ENCODE measurements at regions not wholly inside any gene's neighbourhood (a gene's known extent, or its start where the extent isn't known, plus 50 kb on each side); places are given as distances from the start of the nearest gene placed in this dataset.
"Not testable (repeated sequence)": the region's sequence is repeated elsewhere in the genome, so short reads cannot be mapped to it uniquely, and the experiment has no call there.

DNA sequence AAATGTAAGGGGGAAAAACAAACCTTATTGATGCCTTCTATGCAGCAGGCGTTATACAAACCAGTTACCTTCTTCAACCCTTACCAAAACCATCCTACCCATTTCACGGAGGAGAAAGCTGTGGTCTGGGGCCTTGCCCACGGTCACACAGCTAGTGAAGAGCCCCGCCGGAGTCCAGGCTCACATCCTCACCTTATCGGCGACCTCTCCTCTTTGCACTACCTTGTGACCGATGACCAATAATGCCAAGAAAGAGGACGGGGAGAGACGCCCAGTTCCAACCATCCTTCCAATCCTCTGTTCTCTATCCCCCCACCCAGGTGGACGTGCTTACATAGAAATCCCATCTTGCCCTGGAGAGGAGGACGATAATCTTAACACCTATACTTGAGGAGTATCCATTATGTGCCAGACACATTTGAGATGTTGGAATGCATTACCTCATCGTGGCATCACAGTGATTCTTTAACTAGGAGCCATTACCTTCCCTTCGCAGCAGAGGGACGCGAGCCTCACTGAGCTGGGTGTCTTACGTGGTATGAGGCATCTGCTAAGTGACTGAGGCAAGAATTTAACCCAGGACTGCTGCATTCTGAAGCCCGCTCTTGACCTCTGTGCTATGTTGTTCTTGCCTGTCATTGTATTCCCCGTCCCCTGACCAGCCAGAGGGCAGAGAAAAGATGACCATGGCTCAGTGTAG is 253.7 kb upstream of the B3GAT1 start:
- no peak for DNase-seq (ENCODE audit: low spot score)

DNA sequence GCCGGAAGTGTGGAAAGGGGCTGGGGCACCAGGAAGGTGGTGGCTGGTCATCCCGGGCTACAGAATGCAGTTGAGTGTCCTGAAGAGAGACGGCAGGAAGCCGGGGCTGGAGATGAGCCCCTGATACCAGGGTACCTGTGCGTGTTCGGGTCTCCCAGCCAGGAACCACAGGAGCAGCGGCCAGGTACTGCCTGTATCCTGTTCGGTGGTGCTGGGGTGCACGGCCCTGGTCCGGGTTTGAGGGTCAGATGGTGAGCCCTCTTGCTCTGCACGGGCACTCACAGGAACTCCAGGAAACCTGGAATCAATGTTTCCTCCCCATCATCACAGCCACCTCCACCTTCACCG is 253.1 kb upstream of the B3GAT1 start:
- DNase-seq (ENCODE audit: low spot score): no peak

DNA sequence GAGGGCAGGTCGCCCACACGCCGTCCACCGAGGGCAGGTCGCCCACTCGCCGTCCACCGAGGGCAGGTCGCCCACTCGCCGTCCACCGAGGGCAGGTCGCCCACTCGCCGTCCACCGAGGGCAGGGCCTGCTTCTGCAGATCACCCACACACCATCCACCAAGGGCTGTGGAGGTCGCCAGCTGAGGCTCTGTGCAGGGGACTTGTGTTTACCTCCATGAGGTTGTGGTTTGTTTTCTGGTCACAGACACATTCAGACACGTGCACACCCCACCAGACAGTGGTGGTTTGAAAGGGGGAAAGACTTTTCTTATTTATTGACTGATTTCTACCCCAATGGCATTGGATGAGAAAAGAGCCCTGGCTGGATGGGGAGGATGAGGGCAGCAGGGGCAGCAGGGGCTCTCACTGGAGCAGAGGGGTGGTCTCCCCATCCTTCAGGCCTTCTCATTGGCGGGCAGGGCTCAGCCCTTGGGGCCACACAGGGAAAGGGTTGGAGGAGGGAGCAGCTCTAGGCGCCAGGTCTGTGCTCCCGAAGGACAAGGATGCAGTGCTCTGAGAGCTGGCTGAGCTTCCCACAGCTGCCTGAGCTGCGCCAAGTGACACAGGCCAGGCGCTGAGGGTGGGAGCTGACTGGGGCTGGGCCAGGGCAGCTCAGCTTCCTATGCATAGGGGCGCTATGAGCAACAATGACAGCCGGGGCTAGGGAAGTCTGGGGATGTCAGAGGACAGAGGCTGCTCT is 252.6 kb upstream of the B3GAT1 start:
- no peak for DNase-seq (ENCODE audit: low spot score)

DNA sequence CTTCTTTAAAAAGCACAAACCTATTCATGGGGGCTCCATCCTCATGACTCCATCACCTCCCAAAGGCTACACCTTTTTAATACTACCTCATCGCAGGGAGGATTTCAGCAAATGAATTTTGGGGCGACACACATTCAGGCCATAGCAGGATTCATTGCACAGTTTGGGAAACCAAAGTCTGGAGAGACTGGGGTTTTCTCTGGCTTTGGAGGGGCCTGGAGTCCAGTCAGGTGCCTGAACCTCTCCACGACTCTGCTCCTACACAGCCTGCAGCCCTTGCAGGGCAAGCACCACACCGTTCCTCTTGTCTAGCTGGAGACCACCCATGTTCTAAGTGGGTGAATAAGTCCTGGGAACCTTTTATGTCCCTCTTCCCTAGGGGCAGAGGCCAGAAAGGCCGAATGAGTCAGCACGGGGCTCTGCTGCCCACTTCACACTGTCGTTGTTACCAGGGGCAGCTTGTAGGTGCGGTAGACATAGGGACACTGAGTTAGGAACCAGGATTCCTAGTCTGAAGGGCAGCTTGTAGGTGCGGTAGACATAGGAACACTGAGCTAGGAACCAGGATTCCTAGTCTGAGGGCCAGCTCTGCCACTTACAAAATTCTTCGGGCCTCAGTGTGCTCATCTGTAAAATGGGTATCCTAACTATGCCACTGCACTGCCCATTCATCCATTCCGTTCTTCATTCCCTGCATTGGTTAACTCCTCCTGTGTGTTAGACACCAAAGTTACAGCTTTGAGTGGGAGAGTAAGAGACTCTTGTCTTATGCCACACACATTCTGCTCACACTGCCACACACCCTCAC is 251.7 kb upstream of the B3GAT1 start:
- no peak for DNase-seq (ENCODE audit: low spot score)

DNA sequence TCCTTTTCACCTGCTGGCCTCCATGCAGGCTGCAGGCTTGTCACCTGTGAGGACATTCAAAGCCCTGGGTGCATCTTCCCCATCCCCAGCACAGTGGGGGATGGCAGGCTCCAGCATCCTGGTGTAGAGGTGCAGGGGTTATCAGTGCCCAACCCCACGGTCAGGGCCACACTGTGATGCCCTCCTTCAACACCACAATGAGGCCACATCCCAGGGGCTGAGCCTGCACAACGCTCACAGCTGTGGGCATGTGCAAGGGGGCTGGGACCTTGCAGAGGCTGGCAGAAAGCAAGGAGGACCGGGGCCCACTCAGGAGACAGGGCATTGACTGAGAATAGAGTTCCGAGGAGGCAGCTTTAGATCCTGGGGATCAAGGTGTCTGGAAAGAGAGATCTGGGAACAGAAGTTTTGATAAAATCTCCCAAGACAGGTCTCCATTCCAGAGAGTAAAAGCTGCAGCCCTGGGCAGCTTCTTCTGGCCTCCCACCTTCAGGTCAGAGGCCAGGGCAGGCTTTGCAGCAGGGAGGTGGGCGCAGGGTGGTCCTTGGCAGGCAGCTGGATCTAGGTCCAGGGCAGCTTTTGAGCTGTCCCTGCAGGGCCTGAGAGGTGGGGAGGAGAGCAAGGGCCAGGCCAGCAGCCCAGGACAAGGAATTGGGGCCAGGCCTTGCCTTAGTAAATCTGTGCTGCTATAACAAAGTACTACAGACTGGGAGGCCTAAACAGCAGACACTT is 250.8 kb upstream of the B3GAT1 start:
- no peak for DNase-seq (ENCODE audit: low spot score)

DNA sequence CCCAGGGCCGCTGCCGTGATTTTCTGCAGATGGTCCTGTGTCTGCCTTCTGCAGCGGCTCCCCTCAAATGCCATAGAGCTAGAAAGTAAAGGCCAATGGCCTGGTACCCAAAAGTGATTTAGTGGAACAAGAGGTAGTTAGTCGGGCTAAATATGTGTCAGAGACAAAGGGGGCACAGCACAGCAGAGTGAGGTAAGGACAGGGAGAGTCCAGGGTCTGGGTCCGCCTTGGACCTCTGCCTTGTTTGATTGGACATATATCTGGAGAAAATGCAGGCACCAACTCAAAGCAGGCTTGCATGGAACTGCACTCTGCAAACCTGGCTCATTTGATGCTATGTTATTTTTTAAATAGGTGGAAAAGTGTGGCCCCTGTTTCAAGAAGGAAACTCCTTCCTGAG is 249.6 kb upstream of the B3GAT1 start:
- no peak for DNase-seq (ENCODE audit: low spot score)

DNA sequence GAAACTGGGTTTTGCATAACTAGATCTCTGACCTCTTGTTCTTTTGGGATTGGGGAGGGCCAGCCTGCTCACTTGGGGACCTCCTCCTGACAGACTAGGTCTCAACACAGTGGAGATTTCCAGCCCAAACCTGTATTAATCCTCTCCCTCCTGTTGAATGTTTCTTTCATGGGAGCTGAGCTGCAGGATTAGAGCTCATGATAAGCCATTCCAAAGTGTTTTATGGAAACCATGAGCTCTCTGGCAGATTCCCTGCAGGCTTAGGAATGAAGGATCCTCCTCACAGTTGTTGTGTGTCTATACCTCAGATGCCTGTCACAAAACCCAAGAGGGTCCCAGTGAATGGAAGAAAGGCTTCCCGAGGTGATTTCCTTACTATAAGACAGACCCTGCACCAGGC is 248.4 kb upstream of the B3GAT1 start:
- no peak for DNase-seq (ENCODE audit: low spot score)

DNA sequence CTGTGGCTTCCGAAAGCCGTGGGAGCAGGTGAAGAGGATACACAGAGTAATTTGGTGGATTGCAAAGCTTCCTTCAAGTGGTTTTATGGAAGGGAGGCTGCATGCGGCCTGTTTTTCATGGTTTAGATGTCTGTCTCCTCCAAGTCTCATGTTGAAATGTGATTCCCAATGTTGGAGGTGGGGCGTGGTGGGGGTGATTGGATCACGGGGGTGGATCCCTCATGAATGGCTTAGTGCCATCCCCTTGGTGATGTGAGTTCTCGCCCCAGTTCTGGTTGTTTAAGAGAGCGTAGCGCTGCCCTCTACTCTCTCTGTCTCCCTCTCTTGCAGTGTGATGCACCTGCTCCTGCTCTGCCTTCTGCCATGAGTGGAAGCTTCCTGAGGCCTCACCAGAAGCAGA is 247.8 kb upstream of the B3GAT1 start:
- no peak for DNase-seq (ENCODE audit: low spot score)

DNA sequence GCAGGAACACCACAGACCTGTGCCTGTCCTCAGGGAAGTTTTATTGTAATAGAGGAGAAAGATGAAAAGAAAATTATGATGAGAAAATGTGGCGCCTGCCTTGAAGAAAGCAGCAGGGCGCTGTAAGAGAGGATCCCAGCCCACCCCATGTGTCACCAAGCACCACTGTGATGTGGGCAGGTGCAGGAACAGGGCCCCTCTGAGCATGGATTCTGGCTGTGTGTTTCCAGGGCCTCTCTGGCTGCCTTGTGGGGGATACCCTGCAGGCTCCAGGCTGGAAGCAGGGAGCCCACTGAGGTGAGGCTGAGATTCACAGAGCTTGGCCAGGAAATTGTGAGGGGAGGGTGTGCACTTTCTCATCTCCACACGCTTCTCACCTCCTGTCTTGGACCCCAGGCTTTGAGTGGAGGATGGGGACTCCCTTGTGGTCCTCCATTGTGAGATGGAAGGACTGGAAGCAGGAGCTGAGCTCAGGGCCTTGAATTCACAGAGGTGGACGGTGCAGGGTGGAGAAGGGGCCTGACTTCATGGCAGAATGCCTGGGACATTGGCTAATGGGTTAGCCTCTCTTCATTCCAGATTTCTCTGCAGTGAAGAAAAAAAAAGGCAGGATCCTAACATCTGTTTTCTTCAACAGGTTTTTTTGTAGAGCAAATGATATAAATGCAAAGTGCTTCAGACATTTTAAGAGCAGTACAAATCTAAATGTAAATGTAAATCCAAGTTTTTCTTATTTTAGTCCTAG is 246.6 kb upstream of the B3GAT1 start:
- DNase-seq (ENCODE audit: low spot score): no peak

DNA sequence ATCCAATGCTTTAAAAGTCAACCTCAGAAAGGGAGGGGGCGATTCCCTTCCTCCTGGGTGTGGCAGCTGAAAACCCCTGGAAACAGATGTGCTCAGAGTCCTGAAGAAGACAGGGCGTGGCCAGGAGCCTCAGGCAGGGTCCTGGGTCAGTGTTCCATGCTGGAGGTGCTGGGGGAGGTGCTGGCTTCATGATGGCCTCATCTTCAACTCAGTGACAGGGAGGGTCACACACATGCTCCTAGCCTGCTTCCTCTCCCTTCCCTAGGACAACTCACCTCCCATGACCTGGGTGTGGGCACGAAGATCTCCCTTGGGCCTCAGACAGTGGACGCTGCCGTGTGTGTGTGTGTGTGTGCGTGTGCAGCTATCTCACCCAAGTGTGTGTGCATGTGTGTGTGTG is 245.6 kb upstream of the B3GAT1 start:
- DNase-seq (ENCODE audit: low spot score): no peak

DNA sequence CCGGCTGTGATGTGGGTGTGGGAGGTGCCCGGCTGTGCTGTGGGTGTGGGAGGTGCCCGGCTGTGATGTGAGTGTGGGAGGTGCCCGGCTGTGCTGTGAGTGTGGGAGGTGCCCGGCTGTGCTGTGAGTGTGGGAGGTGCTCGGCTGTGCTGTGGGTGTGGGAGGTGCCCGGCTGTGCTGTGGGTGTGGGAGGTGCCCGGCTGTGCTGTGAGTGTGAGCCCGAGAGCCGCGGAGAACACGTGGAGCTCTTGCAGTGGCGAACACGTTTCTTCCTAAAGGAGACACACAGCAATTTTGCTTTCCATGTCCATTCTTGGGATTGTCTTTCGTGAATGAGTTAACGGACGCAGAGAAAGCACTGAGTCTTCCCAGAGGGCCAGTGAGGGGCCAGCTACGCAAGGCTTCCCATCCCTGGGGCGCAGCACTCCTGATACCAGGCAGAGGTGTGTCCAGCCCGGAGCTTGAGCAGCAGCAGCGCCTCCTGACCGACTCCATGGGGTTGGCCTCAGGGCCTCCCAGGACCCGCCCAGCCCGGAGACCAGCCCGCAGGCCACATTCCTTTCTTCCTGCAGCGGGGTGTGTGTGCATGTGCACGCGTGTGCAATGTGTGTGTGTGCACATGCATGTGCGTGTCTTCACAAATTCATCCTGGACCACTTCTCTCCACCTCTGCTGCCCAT is 245.0 kb upstream of the B3GAT1 start:
- DNase-seq (ENCODE audit: low spot score): no peak

DNA sequence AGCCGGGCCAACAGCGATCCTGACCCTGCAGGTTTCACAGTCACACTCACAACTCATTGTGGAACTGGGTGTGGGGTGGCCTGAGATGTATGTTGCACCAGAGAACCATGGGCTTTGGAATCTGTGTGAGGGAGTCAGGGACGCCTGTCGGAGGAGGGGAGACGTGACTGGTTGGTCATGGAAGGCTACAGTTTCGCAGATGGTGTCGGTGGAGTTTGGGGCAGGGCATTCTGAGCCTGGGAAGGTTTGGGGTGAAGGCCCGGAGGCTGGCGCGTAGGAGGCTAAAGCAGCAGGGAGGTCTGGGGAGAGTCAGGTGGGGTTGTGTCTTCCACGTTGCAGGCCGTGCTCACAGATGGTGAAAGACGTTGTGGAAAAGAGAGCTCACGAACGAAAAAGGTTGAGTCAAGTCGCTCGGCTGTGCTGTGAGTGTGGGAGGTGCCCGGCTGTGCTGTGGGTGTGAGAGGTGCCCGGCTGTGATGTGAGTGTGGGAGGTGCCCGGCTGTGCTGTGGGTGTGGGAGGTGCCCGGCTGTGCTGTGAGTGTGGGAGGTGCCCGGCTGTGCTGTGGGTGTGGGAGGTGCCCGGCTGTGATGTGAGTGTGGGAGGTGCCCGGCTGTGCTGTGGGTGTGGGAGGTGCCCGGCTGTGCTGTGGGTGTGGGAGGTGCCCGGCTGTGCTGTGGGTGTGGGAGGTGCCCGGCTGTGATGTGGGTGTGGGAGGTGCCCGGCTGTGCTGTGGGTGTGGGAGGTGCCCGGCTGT is 244.2 kb upstream of the B3GAT1 start:
- DNase-seq (ENCODE audit: low spot score): not testable (repeated sequence)

DNA sequence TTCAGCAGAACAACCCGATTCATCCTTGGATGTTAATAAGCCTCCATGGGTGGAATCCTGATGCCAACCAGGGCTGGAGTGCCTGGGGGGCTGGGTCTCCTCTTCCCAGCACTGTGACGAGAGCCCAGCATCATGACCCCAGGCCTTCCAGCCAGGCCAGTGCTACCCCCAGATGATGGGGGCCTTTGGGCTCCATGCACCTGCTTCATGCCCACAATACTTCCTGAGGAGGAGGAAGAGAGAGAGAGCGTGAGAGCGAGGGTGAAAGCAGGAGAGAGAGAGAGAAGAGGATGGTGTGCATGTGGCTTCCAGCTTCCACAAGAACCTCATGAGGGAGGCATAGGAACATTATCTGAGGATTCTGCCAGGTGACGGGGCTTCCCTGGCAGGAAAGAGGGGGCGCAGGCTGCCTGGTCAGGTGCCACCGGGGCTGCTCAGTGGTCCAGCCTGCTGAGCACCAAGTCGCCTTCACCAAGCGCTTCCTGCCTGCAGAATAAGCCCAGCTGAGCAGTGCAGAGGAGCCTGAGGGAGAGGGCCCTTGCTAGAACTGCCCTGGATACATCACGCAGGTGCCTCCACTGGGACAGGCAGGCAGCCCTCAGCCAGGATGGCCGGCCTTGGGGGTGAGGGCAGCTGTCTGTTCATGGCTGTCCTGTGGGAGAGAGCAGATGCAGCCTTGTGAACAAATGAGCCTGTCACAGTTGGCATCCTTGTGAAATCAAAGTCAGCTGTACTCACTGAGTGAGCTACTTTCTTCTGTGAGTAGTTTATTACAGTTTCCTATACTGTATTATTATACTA is 243.3 kb upstream of the B3GAT1 start:
- DNase-seq (ENCODE audit: low spot score): no peak

DNA sequence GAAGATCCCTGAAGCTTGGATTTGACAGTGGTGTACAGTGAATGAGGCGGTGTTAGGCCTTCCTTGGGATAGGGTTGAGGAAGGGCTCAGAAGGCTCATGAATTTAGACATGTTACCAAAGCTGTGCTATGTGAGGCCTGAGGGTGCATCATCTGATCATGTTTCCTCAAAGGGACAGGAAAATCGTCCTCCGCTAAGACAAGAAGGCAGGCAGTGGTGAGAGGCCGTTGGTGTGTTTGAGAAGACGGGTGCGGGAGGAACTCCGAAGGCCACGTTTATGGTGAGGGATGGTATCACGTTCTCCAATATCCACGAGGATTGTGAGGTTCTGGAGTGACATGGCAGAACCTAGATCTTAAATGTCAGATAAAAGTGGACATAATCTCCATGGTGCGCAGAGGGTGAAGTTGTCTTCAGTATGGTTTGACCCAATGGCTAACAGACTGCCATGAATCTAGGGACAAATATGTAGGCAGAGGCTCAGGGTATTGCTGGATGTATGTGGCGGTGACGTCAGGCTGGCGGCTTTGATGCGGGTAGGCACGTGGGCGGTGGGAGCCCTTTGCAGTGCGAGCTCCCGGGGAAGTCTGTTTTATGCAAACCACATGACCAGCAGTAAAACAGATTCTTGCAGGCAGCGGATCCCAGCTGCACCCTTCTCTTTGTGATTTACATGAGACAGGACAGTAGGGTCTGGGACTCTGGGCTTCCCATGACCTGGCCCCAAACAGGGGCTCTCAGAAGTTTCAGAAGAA is 242.3 kb upstream of the B3GAT1 start:
- DNase-seq (ENCODE audit: low spot score): no peak

DNA sequence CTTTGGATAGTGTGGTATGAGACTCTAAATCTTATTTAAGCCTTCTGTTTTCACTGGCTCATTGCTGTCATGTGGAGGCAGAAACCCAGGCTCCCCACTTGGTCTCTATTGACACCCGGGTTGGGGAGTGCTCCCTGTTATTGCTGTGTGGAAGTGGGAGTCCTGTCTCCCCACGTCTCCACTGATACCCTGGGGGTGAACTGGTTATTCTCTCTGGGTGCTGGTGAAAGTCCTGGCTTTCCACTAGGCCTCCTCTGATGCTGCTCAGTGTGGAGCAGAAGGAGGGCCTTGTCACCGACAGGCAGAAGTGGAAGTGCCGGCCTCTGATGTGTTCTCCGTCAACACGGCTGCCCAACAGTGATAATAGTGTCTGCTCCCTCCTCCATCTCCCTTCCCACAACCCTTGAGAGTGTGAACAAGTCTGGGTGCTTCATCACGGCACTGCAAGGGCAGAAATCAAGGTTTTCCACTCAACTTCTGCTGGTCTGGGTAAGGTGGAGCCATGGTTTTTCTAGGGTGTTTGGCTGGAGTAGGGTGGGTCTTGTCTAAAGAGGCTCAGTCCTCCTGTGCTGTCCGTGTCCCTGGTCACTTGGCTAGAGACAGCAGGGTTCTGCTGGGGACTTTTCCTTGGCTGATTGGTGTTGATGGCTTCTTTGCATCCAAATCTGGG is 240.7 kb upstream of the B3GAT1 start:
- no peak for DNase-seq (ENCODE audit: low spot score)

DNA sequence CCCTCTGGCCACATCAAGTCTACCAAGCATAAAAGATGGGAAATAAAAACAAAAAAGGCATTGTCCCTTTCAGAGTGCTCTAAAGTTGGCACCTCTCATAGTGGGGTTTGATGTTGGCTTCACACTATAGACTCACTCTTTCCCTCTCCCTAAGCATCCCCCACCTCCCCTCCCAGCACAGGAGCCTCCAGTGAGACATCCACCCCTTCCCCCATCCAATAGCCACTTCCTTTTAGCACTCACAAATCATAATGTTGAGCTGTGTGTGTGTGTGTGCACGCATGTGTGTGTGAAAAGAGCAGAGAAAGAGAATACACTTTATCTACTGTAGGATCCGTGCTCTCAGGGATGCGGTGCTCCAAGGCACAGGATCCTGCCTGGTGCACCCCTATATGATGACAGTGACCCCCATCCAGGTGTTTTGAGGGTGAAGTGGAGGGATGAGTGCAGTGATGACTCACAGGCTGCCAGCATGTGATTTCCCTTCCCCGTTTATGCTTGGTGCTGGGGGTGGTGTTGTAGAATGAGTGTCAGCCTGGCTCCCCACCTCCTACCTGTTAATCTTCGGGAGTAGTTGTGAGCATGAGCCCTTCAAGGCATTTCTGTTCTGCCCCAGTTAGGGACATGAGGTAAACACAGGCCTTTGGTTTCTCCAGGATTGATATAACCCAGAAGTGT is 235.2 kb upstream of the B3GAT1 start:
- no peak for DNase-seq (ENCODE audit: low spot score)

DNA sequence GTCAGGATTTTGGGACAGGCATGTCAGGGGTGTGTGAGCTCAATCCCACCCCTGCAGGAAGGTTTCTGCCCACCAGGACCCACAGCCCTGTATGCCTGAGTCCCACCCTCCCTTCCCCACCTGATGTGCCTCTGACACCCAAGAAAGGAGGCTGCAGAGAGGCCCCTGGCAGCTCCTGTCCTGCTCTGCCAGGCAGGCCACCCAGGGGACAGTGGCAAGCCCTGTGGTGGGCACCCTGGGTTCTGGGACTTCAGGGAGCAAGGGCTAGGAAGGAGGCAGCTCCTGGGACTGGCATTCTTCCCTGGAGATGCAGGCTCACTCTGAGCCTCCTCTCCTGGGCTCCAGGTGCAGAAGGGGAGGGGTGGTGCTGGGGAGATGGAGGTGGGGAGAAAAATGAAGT is 234.5 kb upstream of the B3GAT1 start:
- no peak for DNase-seq (ENCODE audit: low spot score)

DNA sequence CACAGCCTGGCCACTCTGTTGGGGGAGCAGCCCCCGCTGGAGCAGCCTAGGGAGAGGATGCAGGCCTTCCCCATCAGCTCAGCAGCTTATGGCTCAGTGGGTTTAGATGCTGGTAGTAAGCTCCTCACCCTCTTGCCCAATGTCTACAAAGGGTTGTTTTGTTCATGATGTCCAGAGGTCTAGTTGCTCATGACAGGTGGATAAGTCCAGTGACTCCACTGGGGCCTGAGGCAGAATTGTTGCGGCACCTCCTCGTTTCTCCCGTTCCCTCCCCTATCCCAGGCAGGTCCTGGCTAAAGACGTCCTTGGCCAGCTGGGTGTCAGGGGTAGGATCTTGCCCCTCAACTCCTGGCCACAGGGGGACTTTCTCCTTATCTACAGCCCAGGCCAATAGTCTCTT is 233.5 kb upstream of the B3GAT1 start:
- DNase-seq (ENCODE audit: low spot score): no peak

All from RKO (cell line).